LoVo (cell line): ENCODE measurements at regions not wholly inside any gene's neighbourhood (a gene's known extent, or its start where the extent isn't known, plus 50 kb on each side); places are given as distances from the start of the nearest gene placed in this dataset.

ENCODE experiments used
- DNase-seq: peaks from one replicate; pipeline ENCODE4 v3.0.0-alpha.2; 2016; ENCODE audit warnings: low spot score

DNA sequence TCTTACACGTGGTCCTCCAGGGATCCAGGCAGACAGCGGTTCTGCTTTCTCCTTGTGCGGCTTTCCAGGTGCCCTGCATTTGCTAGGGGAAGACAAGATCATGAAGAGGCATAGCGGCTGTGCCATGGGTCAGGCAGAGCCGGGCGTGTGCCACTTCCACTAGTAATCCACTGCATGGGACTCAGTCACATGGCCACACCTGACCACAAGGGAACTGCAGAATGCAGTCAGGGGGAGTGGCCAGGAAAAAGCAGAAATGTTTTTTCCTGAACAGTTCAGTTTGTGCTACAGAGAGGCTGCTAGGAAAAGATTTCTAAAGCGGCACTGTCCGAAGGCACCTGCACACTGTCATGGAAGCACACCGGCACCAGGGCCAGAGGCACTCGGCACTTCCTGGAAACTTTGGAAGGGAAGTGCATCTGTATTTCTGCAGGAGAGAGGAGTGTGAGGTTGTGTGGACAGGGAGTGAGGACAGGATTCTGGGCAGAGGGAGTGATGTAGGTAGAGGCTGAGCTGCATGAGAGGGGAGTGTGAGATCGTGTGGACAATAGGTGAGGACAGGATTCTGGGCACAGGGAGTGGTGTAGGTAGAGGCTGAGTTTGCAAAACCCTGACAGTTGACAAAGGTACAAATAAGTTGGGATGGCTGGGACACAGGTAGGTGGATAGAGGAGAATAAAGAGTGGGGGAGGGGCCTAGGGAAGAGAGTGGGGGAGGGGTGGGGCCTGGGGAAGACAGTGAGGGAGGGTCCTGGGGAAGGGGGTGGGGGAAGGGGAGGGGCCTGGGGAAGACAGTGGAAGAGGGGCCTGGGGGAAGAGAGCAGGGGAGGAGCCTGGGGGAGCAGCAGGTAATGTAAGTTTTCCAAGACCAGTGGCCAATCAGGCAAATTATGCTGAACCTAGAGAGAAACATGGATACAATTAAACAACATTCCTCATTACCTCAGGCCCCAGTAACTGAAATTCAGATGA, 1436.3 kb downstream of the TBC1D22A start:
- DNase-seq = no peak

DNA sequence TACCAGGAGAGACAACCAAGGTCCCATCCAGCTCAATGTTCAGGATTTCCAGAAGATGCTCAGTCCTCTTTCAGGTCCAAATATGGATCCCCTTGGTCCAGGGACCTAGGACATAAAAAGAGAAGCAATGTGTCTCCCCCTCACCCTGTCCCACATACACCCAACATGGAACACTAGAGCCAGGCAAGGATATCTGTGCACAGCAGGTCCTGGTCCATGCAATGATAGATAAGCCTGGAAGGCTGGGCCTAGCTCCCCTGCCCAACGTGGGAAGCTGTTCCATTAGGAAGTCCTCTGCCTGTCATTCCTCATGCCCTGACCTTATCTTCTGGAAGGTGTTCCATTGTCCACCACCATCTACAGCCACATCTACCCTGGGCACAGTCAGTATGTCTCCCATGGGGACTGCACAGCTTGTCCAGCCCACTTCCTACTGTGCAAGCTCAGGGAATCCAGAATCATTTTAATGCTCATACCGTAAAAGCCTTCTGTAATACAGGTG, 1434.8 kb downstream of the TBC1D22A start:
- DNase-seq = no peak

DNA sequence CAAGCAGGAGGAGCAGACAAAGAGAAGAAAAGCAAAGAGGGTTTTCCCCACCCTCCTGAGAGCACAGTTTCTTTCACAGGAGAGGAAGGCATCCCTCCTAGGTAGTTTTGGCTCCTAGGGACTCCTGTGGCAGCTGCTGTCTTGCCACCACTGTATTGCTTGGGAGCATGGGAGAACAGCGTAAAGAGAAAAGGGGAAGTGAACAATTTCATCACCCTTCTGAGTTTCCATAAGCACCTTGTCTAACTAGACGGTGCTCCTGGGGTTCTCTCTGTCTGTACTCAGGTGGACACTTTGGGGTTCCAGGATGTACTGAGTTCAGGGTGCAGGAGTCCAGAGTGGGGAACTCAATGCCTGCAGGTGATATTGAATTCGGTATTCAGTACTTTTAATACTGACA, 1430.5 kb downstream of the TBC1D22A start:
- no peak for DNase-seq

DNA sequence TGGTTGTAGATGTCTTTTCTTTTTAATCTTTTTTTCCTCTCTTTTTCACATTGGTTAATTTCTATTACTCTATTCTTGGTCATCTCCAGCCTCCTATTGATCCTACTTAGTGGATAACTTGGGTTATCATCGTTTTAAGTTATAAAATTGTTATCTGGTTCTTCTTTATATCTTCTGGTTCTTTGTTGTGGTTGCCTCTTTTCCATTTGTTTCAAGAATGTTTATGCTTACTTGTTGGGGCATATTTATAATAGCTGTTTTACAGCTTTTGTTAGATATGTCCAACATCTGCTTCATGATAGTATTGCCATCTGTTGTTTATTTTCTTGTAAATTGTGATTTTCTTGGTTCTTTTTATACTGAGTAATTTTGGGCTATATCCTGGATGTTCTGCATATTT, 1429.6 kb downstream of the TBC1D22A start:
- DNase-seq = no peak

DNA sequence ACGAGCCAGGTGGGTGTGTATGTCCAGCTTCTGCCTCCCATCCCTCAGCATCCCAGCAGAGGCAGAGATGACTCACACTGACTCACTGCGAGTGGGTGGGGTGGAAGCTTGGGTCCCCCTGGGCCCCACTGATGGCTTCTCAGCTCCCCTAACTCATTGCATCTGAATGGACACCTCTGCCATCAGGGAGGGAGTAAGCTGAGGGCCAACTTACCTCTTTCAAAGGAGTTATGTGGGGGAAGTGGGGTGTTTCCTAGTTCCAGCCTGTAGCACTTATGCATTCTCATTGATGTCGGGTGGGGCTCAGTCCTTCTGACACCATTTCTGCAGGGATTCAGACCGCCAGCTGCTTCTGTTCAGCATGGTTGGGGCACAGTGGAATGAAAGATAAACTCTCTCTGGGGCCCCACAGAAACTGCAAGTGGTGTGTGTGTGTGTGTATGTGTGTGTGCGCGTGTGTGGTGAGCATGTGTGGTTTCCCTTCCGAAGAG, 1425.8 kb downstream of the TBC1D22A start:
- DNase-seq = no peak

DNA sequence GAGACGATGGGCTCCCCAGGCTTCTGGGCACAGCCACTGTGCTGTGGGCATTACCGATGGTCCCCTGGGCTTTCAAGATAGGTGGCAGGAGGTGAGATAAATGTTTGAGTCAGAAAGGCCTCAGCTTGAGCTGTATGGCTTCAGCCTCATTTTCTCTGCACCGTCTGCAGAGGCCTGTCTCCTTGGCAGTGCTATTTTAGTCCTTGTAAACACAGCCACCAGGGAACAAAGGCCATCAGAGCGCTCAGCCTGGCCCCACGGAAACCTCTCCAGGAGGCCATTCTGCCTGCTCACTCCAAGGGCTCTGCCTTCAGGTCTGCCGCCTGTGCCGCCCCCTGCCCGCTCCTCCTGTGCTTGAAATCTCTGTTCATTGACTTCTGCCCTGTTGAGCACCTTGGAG, 1424.9 kb downstream of the TBC1D22A start:
- no peak for DNase-seq

DNA sequence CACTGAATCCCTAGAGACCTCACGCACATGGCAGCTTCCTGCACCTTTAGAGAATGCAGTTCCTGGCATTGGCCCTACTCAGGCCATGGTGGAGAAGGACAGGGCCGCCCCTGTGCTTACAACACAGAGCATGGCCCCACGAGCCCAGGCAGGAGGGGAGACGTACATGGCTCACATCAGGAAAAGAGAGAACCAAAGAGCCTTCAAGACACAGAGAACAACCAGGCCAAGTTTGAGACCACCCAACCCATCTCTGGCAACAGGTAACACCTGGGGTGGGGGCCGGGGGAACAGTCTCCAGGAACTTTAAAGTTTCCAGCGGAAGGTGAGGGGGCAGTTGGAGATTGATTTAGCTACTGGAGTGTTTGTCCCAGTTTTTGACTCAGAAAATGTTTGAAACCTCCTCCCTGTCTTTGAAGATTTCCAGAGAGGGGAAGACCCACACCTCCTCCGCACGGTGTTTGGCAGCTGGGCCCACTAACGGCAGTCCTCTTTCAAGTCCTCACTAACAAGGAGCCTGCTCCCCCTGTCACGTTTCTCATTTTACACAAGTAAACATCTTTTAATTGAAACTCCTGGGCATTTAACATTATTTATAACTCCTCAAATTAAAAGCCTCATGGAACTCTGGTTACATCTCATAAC, 1423.8 kb downstream of the TBC1D22A start:
- no peak for DNase-seq

DNA sequence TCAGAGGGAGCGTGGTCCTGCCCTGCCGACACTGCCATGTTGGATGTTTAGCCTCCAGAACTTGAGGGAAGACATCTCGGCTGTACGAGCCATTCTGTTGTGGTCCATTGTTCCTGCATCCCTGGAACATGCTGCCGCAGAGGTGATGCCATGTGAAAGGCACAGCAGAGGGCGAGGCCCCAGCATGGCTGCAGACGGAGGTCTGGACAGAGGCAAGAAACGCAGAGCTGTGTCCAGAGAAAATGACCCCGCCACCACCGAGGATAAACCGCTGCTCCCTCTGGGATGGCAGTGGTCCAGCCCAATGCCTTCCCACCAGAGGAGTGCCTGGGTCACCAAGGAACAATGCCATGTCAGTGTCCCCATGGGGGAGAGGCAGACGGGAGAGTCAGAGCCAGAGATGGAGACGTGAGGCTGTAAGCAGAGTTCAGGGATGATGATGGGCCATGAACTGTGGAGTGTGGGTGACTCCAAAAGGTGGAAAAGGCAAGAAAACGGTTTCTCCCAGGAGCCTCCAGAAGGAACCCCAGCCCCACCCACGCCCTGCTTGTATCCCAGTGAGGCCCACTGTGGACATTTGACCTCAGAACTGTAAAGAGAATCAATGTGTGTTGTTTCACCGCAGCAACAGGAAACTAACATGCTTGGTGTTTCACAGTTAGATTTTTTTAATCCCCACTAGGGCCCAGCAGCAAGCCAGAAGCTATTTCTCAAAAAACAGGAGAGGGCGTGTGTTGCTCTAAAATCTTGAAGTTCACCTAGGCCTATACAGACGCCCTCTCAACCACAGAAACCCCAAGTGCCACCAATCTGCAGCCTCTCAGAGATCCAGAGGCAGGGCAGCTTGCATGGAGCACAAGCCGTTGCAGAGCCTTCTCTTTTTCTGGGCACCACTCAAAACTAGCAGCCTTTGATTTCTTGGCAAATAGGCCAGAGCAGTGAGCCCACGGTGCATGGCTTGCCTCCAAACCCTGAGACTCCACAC, 1422.9 kb downstream of the TBC1D22A start:
- DNase-seq = no peak

DNA sequence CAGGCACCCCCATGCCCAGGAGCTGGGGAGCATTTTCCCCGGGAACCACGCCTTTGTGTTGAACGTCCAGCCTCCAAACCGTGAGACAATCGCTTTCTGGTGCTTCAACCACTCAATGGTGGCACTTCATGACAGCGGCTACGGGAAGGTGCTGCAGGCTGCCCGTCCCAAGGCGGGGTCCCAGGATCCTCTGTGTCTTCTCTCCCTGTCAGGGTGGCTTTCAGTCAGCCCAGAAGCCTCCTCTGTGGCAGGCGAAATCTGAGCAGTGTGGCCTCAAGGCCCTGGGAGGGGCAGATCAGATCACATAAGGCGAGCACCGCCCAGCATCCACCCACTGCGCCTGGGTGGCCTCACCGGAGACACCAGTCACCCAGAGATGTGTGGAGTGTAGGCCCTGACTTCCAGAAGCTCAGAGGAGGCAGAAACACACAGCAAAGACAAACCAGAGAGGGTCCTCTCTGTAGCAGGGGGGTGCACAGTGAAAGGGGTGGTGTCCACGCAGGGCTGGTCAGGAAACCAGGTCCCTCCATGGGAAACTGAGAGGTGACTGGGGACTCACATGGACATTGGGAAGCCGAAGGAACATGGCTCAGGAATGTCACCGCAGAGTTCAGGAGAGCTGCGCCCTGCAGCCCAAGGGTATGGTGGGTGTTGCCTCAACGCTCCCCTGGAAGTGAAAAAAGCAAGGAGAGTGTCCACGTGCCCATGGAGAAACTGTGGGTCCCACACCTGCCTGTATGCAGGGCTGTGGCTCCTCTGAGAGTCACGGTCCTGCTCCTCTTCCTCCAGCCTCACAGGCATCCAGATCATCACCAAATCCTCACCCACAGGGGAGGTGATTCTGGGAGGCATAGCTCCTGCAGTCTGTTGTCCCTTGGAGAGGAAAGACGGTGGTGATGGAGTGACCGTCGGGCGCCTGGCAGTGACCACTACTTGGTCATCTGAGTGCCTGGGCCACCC, 1420.7 kb downstream of the TBC1D22A start:
- no peak for DNase-seq

DNA sequence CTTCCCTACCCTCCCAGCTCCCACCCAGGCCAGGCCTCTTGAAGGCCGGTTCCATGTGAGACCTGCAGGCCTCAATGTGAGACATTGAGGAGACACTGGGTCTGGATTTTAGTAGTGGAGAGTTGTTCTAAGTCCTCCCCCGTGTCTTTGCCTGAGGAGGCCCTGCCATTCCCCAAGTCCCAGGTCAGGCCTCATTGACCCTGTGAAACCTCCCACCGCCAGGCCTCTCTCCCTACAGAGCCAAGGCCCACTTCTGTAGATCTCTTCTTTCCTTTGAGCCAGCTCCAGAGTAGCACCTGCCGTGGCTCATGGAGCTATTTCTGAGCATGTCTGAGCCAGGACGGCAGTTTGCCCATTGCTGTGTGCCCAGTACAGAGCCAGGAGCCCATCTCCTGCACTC, 1419.6 kb downstream of the TBC1D22A start:
- DNase-seq = no peak

DNA sequence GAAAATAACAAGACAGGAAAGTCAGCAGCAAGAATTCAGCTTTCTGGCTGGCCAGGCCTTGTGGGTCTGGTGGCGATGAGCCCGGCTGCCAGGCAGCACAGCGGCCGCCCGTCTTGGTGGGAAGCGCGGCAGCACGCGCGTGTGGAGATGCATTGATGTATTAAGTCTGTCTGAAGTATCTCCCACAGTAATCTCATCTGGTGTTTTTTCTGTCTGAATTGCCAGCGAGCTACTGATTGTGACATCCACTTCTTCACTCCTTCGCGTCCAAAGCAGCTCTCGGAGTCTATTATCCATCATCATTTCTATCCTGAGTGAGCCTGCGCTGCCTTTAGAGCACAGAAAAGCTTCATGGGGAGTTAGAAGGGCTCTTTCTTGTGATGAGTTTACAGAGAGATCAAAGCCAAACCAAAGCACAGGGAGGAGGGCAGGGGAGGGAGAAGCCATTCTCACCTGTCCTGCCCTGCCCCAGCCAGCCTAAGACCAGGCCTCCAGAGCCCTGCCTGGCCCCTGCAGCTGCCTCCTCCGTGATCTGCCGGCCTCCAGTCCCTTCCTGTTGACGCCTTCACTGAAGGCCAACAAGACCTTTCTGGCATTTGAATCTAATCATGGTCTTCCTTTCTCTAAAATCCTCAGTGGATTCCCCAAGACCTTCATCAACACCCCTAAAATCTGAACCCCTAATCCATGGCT, 1419.0 kb downstream of the TBC1D22A start:
- DNase-seq = no peak

DNA sequence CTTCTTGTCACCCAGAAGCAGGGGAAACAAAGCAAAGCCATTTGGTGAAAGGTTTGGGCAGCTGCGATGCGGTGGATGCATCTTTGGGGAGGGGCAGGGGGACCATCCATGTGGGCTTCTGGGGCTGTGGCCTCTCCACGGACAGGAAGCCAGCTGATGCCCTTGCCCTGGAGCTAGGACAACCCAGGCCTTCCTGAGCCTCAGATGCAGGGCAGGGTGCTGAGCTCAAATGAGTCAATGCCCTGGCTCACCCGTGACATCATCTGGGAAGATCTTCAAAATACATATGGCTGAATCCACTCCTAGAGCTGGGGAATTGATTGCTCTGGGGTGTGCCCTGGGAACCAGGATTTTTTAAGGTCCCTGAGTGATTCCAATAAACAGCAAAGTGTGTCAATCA, 1418.2 kb downstream of the TBC1D22A start:
- no peak for DNase-seq

DNA sequence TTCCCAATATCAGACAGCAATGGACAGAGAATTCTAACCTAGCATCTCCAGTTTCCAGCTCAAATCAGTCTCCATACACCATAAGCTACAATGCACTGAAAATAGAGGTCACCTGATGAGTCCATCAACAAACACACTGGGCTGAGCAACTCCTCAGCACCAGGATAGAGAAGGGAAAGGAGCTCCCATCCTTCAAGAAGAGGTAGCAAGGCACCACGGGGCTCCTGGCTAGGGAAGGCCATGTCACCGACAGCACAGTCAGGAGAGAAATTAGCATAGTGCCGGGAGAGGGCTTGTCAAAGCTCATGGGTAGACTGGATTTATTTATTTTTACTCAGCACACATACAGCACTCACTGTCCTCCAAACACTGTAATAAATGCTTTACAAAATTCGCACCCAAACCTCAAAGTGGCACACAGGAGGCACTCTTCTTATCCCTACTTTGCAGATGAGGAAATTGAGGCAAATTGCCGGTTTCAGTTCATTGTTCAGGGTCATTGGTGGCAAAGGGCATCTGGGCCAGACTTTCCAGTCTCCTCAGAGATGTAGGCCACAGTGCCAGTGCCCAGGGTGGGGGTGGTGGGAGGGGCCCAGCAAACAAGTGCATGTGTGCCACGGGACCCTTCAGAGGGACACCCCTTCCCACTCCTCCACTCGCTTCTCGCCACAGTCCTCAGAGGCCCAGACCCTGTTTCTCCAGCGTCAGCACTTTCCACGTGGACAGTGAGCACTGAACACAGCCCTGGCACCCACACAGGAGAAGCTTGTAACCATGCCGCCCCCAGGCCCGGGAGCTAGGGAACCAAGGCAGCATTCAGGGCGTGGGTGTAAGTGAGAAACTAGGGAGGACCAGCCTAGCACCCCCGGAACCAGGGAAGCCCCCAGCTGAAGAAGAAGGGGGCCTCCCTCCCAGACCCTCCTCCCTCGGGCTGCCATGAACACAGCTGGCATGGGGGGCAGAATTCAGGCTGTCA, 1417.4 kb downstream of the TBC1D22A start:
- no peak for DNase-seq

DNA sequence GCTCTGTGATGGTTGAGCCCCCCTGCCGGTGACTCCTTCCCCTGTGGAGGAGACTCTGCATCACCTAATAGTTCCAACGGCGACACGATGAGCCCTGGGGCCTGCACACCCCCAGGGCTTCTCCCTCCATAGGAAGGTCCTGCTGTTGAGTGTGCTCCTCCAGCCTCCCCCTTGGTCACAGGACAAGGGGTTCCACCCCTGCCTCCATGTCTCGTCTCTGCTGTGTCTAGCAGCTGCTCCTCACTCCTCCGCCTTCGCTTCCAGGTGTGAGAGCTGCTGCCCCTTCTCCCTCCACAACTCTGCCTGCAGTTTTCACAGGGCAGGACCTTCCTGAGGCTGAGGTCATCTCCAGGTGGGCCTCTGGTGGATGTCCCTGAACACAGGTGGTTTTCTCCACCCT, 1416.1 kb downstream of the TBC1D22A start:
- no peak for DNase-seq

DNA sequence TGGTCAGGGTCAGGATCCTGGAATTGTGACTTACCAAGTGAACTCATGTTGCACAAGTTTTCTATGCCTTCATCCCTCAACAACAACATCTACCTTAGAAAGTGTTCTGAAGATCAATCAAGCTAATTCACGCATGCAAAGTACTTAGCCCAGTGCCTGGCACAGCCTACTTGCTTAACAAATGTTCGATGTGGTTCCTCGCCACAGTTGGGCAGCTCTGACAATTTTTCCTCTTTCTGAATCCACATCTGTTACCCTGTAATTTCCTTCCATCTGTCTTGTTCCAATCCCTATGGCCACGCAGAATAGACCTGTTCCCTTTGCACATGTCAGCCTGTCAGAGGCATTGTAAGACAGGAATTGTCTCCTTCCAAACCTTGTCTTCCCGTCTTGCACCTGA, 1415.2 kb downstream of the TBC1D22A start:
- no peak for DNase-seq

DNA sequence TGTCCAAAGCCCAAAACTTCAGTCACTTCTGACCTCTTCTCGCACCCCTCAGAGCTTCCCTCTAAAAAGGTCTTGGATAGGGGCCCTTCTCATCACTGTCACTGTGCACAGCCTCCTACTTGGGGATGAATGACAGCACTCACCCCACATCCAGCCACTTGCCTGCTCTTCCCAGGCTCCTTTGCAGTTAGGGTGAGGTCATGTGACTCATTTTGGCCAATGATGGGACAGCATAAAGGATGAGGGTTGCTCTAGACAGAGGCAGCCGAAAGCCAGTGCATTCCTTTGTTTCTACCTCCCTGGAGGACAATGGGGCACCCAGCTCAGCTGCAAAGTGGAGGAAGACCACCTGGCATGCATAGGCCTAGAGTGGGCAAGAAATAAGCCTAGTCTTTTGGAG, 1413.3 kb downstream of the TBC1D22A start:
- no peak for DNase-seq

DNA sequence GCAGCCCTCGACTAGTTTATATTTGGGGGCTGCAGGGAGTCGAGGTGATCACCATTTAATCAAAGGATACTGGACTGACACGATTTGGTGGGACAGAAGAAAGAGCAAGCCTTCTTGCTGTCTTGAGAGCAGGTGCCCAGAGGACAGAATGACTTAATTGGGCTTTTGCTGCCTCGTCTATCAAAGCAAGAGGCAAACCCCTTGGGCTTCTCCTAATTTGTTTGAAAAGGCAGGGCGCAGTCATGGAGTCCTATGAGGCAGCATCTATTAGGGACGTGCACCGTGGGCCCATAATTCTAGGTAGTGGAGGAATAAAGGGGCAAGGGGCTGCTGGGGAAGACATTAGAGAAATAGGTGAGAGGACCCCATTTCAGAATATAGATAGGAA, 1411.3 kb downstream of the TBC1D22A start:
- DNase-seq = no peak

DNA sequence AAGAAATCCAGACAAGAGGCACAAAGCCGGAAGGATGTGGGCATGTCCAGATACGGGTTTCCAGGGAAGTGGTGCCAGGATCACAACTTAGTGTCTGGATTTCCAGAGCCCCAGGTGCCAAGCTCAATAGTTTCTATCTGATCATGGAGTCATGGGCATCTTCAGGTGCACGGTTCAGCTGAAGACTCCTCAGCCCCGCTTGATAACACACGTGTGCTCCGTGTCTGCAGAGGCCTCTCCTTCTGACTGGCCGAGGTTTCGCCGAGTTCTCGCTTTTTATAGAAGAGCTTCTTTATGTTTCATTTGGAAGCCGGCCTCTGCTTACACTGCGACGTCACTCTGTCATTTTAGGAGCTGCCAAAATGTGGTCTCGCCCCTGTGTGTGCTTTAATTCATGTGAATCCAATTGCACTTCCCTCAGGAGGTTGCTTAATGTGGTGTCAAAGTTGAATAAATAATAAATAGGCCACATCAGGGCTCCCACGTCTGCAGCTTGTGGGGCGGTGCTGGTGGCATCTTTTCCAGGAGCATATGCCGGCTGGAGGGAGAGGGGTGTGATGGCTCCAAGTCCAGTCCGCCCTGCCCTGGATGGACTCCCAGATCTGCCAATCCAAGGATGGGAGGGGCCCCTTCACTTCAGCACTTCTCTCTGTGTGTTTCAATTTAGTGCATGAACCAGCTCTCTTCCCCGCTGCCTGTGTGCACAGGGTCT, 1410.8 kb downstream of the TBC1D22A start:
- DNase-seq = no peak
